ENCODE measurements at regions not wholly inside any gene's neighbourhood (a gene's known extent, or its start where the extent isn't known, plus 50 kb on each side); places are given as distances from the start of the nearest gene placed in this dataset.

GRCh38 chr2:15865923-15866322 is 74.4 kb upstream of the MYCN start:
- Histone ChIP-seq H3K27ac (ENCODE audit: low read depth, low read length) (no peak overlapping the region), H3K9ac (ENCODE audit: low read depth in 1 of 3, low read length in 3 of 3) (no peak overlapping the region), H3K27me3 (ENCODE audit: control insufficient read depth in 3 of 3, insufficient read depth in 3 of 3, low read length in 3 of 3) (peaks cover 0 to 2% (median 0%) of the 10 kb centered on the region in 3 donors)

DNA sequence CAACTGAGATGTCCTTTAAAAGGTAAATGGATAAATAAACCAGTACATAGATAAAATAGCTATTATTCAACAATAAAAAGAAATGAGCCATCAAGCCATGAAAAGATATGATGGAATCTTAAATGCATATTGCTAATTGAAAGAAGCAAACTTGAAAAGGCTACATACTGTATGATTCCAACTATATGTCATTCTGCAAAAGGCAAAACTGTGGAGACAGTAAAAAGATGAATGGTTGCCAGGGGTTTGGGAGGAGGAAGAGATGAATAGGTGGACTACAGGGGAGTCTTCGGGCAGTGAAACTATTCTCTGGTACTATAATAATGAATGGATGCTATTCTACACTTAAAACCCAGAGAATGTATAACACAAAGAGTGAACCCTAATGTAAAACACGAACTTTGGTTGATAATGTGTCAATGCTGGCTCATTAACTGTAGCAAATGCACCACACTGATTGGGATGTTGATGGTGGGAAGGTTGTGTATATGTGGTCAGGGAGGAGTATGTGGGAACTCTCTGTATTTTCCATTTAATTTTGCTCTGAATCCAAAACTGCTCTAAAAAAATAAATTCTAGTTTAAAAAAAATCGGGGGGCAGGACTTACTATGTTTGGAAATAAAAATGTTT is 73.7 kb upstream of the MYCN start:
- H3K27ac ChIP-seq (ENCODE audit: low read depth, low read length), result no peak overlapping the region
- H3K36me3 ChIP-seq (ENCODE audit: control insufficient read depth in 3 of 3, insufficient read depth in 3 of 3, low read length in 3 of 3), result no peaks in the 10 kb centered on the region
- peaks cover 0 to 2% (median 0%) of the 10 kb centered on the region in 3 donors for H3K27me3 ChIP-seq (ENCODE audit: control insufficient read depth in 3 of 3, insufficient read depth in 3 of 3, low read length in 3 of 3)
- H3K4me1 ChIP-seq (ENCODE audit: control insufficient read depth in 3 of 3, insufficient read depth in 3 of 3, low read length in 3 of 3), result no peaks in the 10 kb centered on the region
- H3K4me3 ChIP-seq (ENCODE audit: low read length in 3 of 3), result no peak overlapping the region
- H3K9me3 ChIP-seq (ENCODE audit: control insufficient read depth in 3 of 3, low read length in 3 of 3), result no peaks in the 10 kb centered on the region
- H3K9ac ChIP-seq (ENCODE audit: low read depth in 1 of 3, low read length in 3 of 3), result no peak overlapping the region

More at GRCh38 chr2:15865923-15866322, 74.4 kb upstream of the MYCN start:
- Histone ChIP-seq H3K36me3 (ENCODE audit: control insufficient read depth in 3 of 3, insufficient read depth in 3 of 3, low read length in 3 of 3) (no peaks in the 10 kb centered on the region), H3K4me1 (ENCODE audit: control insufficient read depth in 3 of 3, insufficient read depth in 3 of 3, low read length in 3 of 3) (no peaks in the 10 kb centered on the region), H3K9me3 (ENCODE audit: control insufficient read depth in 3 of 3, low read length in 3 of 3) (no peaks in the 10 kb centered on the region), H3K4me3 (ENCODE audit: low read length in 3 of 3) (no peak overlapping the region)

GRCh38 chr2:15867194-15868171 is 72.9 kb upstream of the MYCN start:
- Histone ChIP-seq H3K4me3 (ENCODE audit: low read length in 3 of 3) (no peak overlapping the region), H3K4me1 (ENCODE audit: control insufficient read depth in 3 of 3, insufficient read depth in 3 of 3, low read length in 3 of 3) (no peaks in the 10 kb centered on the region), H3K27me3 (ENCODE audit: control insufficient read depth in 3 of 3, insufficient read depth in 3 of 3, low read length in 3 of 3) (peaks cover 0 to 2% (median 0%) of the 10 kb centered on the region in 3 donors), H3K27ac (ENCODE audit: low read depth, low read length) (no peak overlapping the region), H3K9me3 (ENCODE audit: control insufficient read depth in 3 of 3, low read length in 3 of 3) (no peaks in the 10 kb centered on the region), H3K9ac (ENCODE audit: low read depth in 1 of 3, low read length in 3 of 3) (no peak overlapping the region), H3K36me3 (ENCODE audit: control insufficient read depth in 3 of 3, insufficient read depth in 3 of 3, low read length in 3 of 3) (no peaks in the 10 kb centered on the region)

DNA sequence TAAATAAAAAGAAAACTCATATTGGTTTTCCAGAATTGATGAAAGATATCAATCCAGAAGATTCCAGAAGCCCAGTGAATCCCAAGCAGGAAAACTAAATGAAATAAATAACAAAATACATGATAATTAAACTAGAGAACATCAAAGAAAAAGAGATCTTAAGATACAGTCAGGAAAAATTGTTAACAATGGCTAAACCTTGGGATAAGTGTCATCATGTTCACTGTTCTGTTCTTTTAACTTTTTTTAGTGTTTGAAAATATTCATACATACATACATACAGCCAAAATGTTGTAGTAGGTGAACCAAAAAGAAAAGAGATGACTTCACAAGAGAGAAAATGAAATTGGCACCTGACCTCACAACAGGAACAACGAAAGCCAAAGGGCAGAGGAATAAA is 72.2 kb upstream of the MYCN start:
- H3K27ac ChIP-seq (ENCODE audit: low read depth, low read length), result no peak overlapping the region
- no peaks in the 10 kb centered on the region for H3K27me3 ChIP-seq (ENCODE audit: control insufficient read depth in 3 of 3, insufficient read depth in 3 of 3, low read length in 3 of 3)
- no peaks in the 10 kb centered on the region for H3K36me3 ChIP-seq (ENCODE audit: control insufficient read depth in 3 of 3, insufficient read depth in 3 of 3, low read length in 3 of 3)
- H3K4me3 ChIP-seq (ENCODE audit: low read length in 3 of 3), result no peak overlapping the region
- H3K9ac ChIP-seq (ENCODE audit: low read depth in 1 of 3, low read length in 3 of 3), result no peak overlapping the region
- no peaks in the 10 kb centered on the region for H3K9me3 ChIP-seq (ENCODE audit: control insufficient read depth in 3 of 3, low read length in 3 of 3)
- no peaks in the 10 kb centered on the region for H3K4me1 ChIP-seq (ENCODE audit: control insufficient read depth in 3 of 3, insufficient read depth in 3 of 3, low read length in 3 of 3)

- no peak overlapping the region for H3K4me3 ChIP-seq (ENCODE audit: low read length in 3 of 3)
- no peak overlapping the region for H3K9ac ChIP-seq (ENCODE audit: low read depth in 1 of 3, low read length in 3 of 3)
- H3K4me1 ChIP-seq (ENCODE audit: control insufficient read depth in 3 of 3, insufficient read depth in 3 of 3, low read length in 3 of 3), result no peaks in the 10 kb centered on the region
- no peaks in the 10 kb centered on the region for H3K27me3 ChIP-seq (ENCODE audit: control insufficient read depth in 3 of 3, insufficient read depth in 3 of 3, low read length in 3 of 3)
- no peak overlapping the region for H3K27ac ChIP-seq (ENCODE audit: low read depth, low read length)
- no peaks in the 10 kb centered on the region for H3K9me3 ChIP-seq (ENCODE audit: control insufficient read depth in 3 of 3, low read length in 3 of 3)
- H3K36me3 ChIP-seq (ENCODE audit: control insufficient read depth in 3 of 3, insufficient read depth in 3 of 3, low read length in 3 of 3), result no peaks in the 10 kb centered on the region
These were observed 71.6 kb upstream of the MYCN start for GRCh38 chr2:15868704-15869103.

DNA sequence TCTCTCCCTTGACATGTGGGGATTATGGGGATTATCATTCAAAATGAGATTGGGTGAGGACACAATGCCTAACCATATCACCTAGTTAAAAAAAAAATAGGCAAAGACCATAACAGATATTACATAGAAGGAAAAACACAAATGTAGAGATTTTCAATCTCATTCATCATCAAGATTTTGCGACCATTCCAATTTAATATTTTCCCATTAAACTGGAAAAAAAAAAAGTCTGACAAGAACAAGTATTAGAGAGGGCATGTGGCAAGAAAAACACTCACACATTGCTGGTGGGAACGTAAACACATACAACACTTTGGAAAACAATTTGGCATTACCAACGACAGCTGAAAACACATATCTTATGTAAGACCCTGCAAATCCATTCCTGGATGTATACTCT is 71.0 kb upstream of the MYCN start:
- H3K9ac ChIP-seq (ENCODE audit: low read depth in 1 of 3, low read length in 3 of 3), result no peak overlapping the region
- H3K36me3 ChIP-seq (ENCODE audit: control insufficient read depth in 3 of 3, insufficient read depth in 3 of 3, low read length in 3 of 3), result no peaks in the 10 kb centered on the region
- H3K4me3 ChIP-seq (ENCODE audit: low read length in 3 of 3), result no peak overlapping the region
- H3K4me1 ChIP-seq (ENCODE audit: control insufficient read depth in 3 of 3, insufficient read depth in 3 of 3, low read length in 3 of 3), result no peaks in the 10 kb centered on the region
- H3K9me3 ChIP-seq (ENCODE audit: control insufficient read depth in 3 of 3, low read length in 3 of 3), result no peaks in the 10 kb centered on the region
- H3K27me3 ChIP-seq (ENCODE audit: control insufficient read depth in 3 of 3, insufficient read depth in 3 of 3, low read length in 3 of 3), result no peaks in the 10 kb centered on the region
- H3K27ac ChIP-seq (ENCODE audit: low read depth, low read length), result no peak overlapping the region

- H3K9ac ChIP-seq (ENCODE audit: low read depth in 1 of 3, low read length in 3 of 3), result no peak overlapping the region
- no peak overlapping the region for H3K4me3 ChIP-seq (ENCODE audit: low read length in 3 of 3)
- no peaks in the 10 kb centered on the region for H3K36me3 ChIP-seq (ENCODE audit: control insufficient read depth in 3 of 3, insufficient read depth in 3 of 3, low read length in 3 of 3)
- H3K27ac ChIP-seq (ENCODE audit: low read depth, low read length), result no peak overlapping the region
- no peaks in the 10 kb centered on the region for H3K4me1 ChIP-seq (ENCODE audit: control insufficient read depth in 3 of 3, insufficient read depth in 3 of 3, low read length in 3 of 3)
- H3K9me3 ChIP-seq (ENCODE audit: control insufficient read depth in 3 of 3, low read length in 3 of 3), result no peaks in the 10 kb centered on the region
- no peaks in the 10 kb centered on the region for H3K27me3 ChIP-seq (ENCODE audit: control insufficient read depth in 3 of 3, insufficient read depth in 3 of 3, low read length in 3 of 3)
These were observed 70.5 kb upstream of the MYCN start for GRCh38 chr2:15869871-15870270.

DNA sequence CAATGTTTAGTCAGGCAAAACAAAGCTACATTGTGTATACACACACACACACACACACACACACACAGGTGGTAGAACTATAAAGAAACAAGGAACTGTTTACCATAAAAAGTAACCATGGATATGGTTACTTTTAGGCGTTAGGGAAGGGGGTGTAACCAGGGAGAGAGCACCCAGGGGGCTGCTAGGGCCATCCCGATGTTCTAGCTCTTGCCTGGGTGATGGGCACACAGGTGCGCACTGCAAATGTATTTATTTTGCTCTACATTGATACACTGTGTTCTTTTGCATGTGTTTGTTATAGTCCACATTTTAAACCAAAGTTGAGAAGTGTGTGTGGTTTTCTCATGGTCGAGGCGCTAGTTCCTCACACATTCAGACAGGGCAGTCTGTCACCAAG is 69.8 kb upstream of the MYCN start:
- H3K27me3 ChIP-seq (ENCODE audit: control insufficient read depth in 3 of 3, insufficient read depth in 3 of 3, low read length in 3 of 3), result no peaks in the 10 kb centered on the region
- no peak overlapping the region for H3K4me3 ChIP-seq (ENCODE audit: low read length in 3 of 3)
- no peaks in the 10 kb centered on the region for H3K4me1 ChIP-seq (ENCODE audit: control insufficient read depth in 3 of 3, insufficient read depth in 3 of 3, low read length in 3 of 3)
- no peaks in the 10 kb centered on the region for H3K36me3 ChIP-seq (ENCODE audit: control insufficient read depth in 3 of 3, insufficient read depth in 3 of 3, low read length in 3 of 3)
- H3K27ac ChIP-seq (ENCODE audit: low read depth, low read length), result no peak overlapping the region
- H3K9ac ChIP-seq (ENCODE audit: low read depth in 1 of 3, low read length in 3 of 3), result no peak overlapping the region
- no peaks in the 10 kb centered on the region for H3K9me3 ChIP-seq (ENCODE audit: control insufficient read depth in 3 of 3, low read length in 3 of 3)

GRCh38 chr2:15871239-15871783 is 69.0 kb upstream of the MYCN start:
- no peak overlapping the region for H3K4me3 ChIP-seq (ENCODE audit: low read length in 3 of 3)
- H3K9ac ChIP-seq (ENCODE audit: low read depth in 1 of 3, low read length in 3 of 3), result no peak overlapping the region
- no peak overlapping the region for H3K27ac ChIP-seq (ENCODE audit: low read depth, low read length)
- no peaks in the 10 kb centered on the region for H3K27me3 ChIP-seq (ENCODE audit: control insufficient read depth in 3 of 3, insufficient read depth in 3 of 3, low read length in 3 of 3)
- H3K36me3 ChIP-seq (ENCODE audit: control insufficient read depth in 3 of 3, insufficient read depth in 3 of 3, low read length in 3 of 3), result no peaks in the 10 kb centered on the region
- no peaks in the 10 kb centered on the region for H3K4me1 ChIP-seq (ENCODE audit: control insufficient read depth in 3 of 3, insufficient read depth in 3 of 3, low read length in 3 of 3)
- no peaks in the 10 kb centered on the region for H3K9me3 ChIP-seq (ENCODE audit: control insufficient read depth in 3 of 3, low read length in 3 of 3)

DNA sequence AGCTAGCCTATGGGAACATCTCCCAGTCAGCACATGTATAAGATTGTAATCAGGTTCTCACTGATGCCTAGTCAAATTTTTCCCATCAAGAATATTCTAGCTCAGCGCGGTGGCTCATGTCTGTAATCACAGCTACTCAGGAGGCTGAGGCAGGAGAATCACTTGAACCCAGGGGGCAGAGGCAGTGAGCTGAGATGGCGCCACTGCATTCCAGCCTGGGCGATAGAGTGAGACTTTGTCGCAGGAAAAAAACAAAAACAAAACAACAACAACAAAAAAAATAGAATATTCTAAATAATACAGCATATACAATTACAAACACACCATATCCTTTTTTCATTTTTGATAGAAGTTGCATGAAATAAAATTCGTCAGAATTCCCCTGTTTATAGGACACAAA is 67.5 kb upstream of the MYCN start:
- H3K36me3 ChIP-seq (ENCODE audit: control insufficient read depth in 3 of 3, insufficient read depth in 3 of 3, low read length in 3 of 3), result no peaks in the 10 kb centered on the region
- H3K27ac ChIP-seq (ENCODE audit: low read depth, low read length), result no peak overlapping the region
- no peak overlapping the region for H3K9ac ChIP-seq (ENCODE audit: low read depth in 1 of 3, low read length in 3 of 3)
- no peak overlapping the region for H3K4me3 ChIP-seq (ENCODE audit: low read length in 3 of 3)
- no peaks in the 10 kb centered on the region for H3K9me3 ChIP-seq (ENCODE audit: control insufficient read depth in 3 of 3, low read length in 3 of 3)
- H3K4me1 ChIP-seq (ENCODE audit: control insufficient read depth in 3 of 3, insufficient read depth in 3 of 3, low read length in 3 of 3), result no peaks in the 10 kb centered on the region
- no peaks in the 10 kb centered on the region for H3K27me3 ChIP-seq (ENCODE audit: control insufficient read depth in 3 of 3, insufficient read depth in 3 of 3, low read length in 3 of 3)
